ENCODE measurements at regions not wholly inside any gene's neighbourhood (a gene's known extent, or its start where the extent isn't known, plus 50 kb on each side); places are given as distances from the start of the nearest gene placed in this dataset.

DNA sequence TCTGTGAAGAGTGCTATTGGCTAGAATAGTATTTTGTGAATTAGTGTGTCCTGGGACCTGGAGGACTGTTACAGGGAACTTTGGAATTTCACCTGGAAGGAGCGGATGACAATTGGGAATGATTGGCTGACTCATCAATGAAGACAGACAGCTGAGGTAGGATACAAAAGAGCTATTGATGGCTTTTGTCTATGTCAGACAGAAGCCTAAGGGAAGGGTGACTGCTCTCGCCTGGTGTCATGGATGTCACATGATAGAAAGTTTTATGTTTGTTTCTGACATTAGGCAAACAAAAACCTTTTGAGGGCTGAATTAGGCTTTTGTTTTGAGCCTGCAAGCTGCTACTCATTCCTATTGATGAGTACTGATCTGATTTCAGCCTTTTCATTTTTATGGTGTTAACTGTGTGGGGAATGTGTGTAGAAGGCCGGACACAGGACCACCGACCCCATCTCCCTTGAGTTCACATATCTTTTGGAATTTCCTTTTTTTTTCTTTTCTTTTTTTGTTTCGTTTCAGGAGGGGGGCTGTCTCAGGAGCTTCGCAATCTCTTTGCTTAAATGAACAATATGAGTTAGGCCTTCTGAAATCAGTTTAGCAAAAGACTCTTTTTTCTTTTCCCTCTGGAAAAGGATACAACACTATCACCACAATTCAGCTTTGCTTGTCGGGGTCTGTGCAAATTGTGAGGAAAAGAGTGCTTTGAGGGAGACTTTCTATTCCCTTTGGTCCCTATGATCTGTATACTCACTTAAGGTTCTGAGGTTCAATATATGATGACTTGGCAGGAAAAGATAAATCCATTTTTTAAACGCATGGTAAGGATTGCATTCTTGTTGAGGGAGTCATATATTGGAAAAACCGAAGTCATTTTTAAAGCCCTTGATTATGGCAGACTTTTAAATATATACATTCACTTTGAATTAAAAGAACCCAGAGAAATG, 207.9 kb upstream of the FIGN start:
- TF ChIP-seq, protein P1, sequence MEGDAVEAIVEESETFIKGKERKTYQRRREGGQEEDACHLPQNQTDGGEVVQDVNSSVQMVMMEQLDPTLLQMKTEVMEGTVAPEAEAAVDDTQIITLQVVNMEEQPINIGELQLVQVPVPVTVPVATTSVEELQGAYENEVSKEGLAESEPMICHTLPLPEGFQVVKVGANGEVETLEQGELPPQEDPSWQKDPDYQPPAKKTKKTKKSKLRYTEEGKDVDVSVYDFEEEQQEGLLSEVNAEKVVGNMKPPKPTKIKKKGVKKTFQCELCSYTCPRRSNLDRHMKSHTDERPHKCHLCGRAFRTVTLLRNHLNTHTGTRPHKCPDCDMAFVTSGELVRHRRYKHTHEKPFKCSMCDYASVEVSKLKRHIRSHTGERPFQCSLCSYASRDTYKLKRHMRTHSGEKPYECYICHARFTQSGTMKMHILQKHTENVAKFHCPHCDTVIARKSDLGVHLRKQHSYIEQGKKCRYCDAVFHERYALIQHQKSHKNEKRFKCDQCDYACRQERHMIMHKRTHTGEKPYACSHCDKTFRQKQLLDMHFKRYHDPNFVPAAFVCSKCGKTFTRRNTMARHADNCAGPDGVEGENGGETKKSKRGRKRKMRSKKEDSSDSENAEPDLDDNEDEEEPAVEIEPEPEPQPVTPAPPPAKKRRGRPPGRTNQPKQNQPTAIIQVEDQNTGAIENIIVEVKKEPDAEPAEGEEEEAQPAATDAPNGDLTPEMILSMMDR (conservative IDR thresholded peaks at IDR 0.05; ENCODE audit: low read depth, low read length) = no peak
- TF ChIP-seq POLR2A (IDR thresholded peaks at IDR 0.05; ENCODE audit: low read depth, low read length) = no peak
- no peak for TF ChIP-seq RAD21 (IDR thresholded peaks at IDR 0.05; ENCODE audit: low read length)
- TF ChIP-seq SMC3 (IDR thresholded peaks at IDR 0.05; ENCODE audit: low read depth, low read length) = no peak
- no peak for TF ChIP-seq CEBPB (IDR thresholded peaks at IDR 0.05; ENCODE audit: low read depth, low read length)
- TF ChIP-seq RFX5 (IDR thresholded peaks at IDR 0.05; ENCODE audit: low read depth, low read length) = no peak
- TF ChIP-seq CHD1 (IDR thresholded peaks at IDR 0.05; ENCODE audit: low read depth, low read length) = no peak

Data from IMR-90 (cell line).